Sigmoid colon (tissue), 3 donors: ENCODE measurements at regions not wholly inside any gene's neighbourhood (a gene's known extent, or its start where the extent isn't known, plus 50 kb on each side); places are given as distances from the start of the nearest gene placed in this dataset.

Experiments used
- CTCF ChIP-seq, 4 experiments: fragments of 450-650 bp in 3 of 4; fragments of 200-600 bp in 1 of 4; IDR thresholded peaks; one replicate each; pipeline ENCODE4 v1.5.1; 2016 to 2019; ENCODE audit warnings: antibody characterized with exemption in 4 of 4, mild to moderate bottlenecking in 3 of 4, moderate library complexity in 2 of 4
- POLR2A ChIP-seq, 2 donors: fragments of 450-650 bp; IDR thresholded peaks; one replicate each; pipeline ENCODE4 v1.6.1; 2016; ENCODE audit warnings: antibody characterized with exemption in 2 of 2, mild to moderate bottlenecking in 2 of 2, moderate library complexity in 2 of 2

DNA sequence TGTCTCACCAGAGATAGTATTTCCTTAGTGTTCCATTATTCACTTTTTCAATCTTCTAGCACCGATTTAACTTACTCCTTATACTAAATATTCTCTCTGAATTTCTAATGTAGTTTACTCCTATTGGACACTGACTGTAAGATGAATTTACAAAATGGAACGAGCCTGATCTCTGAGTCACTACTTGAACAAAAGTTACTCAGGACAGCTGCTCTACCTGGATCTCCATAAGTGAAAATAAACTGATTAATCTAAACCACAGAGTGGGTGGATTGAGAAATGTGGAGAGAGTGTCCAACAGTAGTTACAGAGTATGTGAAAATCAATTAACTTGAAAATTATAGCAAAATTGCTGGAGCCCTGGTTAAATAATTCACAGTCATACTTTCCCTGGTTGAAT is 141.7 kb upstream of the CHORDC1 start:
- TF ChIP-seq CTCF (IDR thresholded peaks at IDR 0.05), result no peak
- no peak for TF ChIP-seq POLR2A (IDR thresholded peaks at IDR 0.05)
